GM20000 (cell line): ENCODE measurements at regions not wholly inside any gene's neighbourhood (a gene's known extent, or its start where the extent isn't known, plus 50 kb on each side); places are given as distances from the start of the nearest gene placed in this dataset.

Experiments
- DNase-seq: peaks from one replicate; pipeline ENCODE4 v3.0.0; 2012; ENCODE audit warnings: low spot score
- TF ChIP-seq, protein P1 (sequence below): IDR thresholded peaks from 2 replicates; pipeline ENCODE4 v1.5.1; 2012; ENCODE audit warnings: mild to moderate bottlenecking, control low read depth; ENCODE audit errors: extremely low read depth, missing control alignments

DNA sequence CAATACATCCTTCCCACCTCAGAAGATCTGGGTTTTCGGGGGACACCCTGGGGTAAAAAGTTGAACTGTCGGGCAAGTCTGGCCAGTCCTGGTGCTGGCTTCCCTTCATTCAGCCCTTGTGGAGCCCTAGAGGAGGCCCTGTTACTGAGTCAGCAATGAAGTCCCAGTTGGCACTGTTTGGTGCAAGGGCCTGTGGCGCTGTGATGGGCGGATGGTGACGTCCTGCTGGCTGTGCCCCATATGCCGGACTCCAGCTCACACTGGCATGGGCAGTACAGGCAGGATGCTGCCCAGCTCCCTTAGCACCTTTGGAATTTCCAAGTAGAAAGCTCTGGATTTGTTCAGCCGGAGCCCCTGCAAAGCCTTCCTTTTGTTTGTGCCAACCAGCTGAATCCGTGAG, 186.2 kb upstream of the PMEPA1 start:
- no peak for DNase-seq
- TF ChIP-seq, protein P1, sequence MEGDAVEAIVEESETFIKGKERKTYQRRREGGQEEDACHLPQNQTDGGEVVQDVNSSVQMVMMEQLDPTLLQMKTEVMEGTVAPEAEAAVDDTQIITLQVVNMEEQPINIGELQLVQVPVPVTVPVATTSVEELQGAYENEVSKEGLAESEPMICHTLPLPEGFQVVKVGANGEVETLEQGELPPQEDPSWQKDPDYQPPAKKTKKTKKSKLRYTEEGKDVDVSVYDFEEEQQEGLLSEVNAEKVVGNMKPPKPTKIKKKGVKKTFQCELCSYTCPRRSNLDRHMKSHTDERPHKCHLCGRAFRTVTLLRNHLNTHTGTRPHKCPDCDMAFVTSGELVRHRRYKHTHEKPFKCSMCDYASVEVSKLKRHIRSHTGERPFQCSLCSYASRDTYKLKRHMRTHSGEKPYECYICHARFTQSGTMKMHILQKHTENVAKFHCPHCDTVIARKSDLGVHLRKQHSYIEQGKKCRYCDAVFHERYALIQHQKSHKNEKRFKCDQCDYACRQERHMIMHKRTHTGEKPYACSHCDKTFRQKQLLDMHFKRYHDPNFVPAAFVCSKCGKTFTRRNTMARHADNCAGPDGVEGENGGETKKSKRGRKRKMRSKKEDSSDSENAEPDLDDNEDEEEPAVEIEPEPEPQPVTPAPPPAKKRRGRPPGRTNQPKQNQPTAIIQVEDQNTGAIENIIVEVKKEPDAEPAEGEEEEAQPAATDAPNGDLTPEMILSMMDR: no peak

DNA sequence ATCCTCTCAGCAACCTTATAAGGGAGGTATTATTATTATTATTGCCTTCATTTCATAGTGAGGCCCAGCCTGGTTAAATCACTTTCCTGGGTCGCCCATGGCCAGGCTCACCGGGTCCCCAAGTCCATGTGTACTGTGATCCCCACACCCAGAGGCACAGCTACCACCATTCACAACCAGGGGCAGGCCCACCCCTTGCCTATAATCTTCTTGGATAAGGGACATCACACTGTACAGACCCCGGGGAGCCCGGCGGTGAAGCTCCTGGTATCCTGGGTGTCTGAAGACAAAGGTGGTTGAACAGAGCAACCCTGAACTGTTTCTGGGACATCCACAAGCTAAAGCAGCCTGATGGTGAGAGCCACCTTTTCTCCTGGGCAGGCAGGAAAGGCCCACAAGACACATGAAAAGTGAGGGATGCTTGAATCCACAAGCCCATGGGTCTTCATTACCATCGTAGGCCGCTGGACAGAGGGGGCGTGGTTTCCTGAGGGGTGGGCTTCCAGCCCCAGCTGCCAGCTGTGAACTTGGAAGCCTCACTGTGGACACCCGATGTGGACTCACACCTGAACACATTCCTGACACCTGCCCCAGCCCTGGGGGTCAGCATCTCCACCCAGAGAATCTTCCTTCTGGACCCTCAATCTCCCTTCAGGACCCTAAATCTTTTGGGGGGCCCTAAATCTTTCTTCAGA, 185.5 kb upstream of the PMEPA1 start:
- TF ChIP-seq, protein P1: no peak
- DNase-seq: no peak

DNA sequence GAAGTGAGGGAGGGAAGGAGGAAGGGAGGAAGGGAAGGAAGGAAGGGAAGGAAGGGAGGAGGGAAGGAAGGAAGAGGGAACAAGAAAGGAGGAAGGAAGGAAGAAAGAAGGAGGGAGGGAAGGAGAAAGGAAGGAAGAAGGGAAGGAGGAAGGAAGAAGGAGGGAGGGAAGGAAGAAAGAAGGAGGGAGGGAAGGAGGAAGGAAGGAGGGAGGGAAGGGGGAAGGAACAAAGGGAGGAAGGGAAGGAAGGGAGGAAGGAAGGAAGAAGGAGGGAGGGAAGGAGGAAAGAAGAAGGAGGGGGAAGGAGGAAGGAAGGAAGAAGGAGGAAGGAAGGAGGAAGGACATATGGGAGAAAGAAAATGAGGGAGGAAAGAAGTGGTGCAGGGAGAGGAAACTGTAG, 184.7 kb upstream of the PMEPA1 start:
- TF ChIP-seq, protein P1: no peak
- DNase-seq: no peak

DNA sequence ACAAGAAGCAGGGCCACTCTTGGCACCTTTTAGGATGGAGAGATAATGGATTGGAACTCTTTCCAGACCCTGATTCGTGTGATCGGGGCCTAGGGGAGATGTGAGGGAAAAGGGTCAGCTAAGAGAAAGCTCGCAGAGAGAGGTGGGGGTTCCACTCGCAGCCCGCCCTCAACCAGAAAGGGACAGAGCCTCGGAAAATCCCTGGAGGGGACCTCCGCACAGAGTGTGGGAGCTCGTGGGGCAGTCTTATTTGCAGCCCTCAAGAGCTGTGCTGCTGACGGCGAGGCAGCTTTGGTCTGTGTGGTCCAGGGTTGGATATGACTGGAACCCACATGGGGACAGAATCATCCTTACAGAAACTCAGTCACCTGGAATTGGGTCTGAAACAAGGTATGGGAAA, 184.3 kb upstream of the PMEPA1 start:
- no peak for DNase-seq

DNA sequence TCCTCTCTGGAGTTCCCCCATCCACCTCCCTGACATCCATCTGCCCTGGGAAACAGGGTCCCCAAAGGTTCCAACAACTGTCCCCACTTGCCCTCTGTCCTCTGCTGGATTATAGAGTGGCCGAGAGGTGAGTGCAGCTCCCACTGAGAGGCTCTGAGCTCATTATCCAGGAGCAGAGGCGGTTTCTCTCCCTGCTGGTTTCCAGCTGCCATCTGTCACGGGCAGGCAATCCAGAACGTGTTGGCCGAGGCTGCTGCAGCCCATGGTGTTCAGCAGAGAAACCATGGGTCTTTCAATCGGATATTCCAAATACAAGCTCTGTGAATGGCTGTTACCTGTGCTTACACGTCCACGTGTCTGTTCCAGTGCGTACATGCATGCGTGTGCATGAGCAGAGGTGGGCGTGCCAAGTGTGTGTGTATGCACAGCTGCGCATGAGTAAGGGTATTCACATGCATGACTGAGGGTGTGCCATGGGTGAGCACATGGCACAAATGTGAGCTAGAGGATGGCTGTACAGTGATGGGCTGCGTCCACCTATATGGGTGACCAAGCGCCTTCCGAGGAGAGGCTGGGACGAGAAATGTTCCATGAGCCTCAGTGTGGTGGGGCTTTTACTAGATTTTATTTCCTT, 183.7 kb upstream of the PMEPA1 start:
- no peak for DNase-seq
- TF ChIP-seq, protein P1: no peak

More for the DNA sequence above, 184.3 kb upstream of the PMEPA1 start:
- TF ChIP-seq, protein P1: no peak

DNA sequence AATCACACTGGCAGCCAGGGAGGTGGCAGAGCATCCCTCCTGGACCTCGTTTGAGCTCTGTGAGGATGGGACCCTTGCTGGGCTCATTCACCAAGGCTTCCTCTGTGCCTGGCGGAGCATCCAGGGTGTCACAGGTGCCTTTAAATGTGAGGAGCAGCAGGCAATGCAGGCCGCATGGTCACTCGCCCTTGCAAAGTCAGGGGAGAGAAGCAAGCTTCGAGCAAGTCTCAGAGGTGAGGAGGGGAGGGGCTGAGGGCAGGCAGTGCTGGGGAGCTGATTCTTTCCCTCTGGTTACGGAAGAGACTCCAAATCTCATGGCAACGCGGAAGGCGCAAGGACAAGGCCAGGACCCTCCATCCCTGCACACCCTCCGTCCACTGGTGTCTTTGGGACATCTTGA, 182.7 kb upstream of the PMEPA1 start:
- TF ChIP-seq, protein P1: no peak
- DNase-seq: no peak

DNA sequence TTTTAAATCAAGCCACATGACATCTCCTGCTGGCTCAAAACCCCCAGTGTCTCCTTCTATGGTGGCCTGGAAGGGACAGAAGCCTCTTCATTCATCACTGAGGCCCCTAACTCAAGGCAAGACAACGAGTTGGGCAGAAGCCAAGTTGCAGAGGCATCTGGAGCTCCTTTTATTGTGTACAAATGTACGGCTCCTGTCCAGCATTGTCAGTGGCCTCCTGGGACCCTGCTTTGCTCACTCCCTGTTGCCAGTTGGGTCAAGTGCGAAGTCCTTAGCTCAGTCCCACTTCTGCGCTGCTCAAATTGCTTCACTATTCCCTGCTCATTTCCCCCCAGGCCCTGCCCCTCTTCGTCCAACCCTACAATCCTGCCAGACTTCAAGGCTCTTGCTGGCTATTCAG, 181.2 kb upstream of the PMEPA1 start:
- TF ChIP-seq, protein P1: no peak

More for the DNA sequence above, 181.2 kb upstream of the PMEPA1 start:
- no peak for DNase-seq
